Psoas muscle (tissue), 7 donors: ENCODE measurements at regions not wholly inside any gene's neighbourhood (a gene's known extent, or its start where the extent isn't known, plus 50 kb on each side); places are given as distances from the start of the nearest gene placed in this dataset.

ENCODE experiments used
- ATAC-seq, 4 donors: fragments of 200-7000 bp; cut with Tn5 transposase; one replicate each; pipeline ENCODE4 v1.9.1; 2020; ENCODE audit warnings: moderate library complexity in 3 of 4, mild to moderate bottlenecking in 2 of 4
- DNase-seq, 2 donors: peaks; one replicate each; pipeline ENCODE4 v3.0.0-alpha.2; 2020
- H3K27ac ChIP-seq: fragments of 200-600 bp; one replicate; pipeline ENCODE4 v1.8.0; 2022
- H3K27me3 ChIP-seq, 3 donors: fragments of 200-600 bp in 1 of 3; one replicate each; pipeline versions ENCODE4 v1.6.1 to v1.8.0; 2013 to 2022; ENCODE audit warnings: low read length in 2 of 3, mild to moderate bottlenecking in 2 of 3, moderate library complexity in 1 of 3; ENCODE audit not compliant: insufficient read depth in 3 of 3
- H3K36me3 ChIP-seq, 2 donors: fragments of 200-600 bp in 1 of 2; one replicate each; pipeline versions ENCODE4 v1.6.1 to v1.8.0; 2013 to 2022; ENCODE audit warnings: low read depth in 1 of 2, mild to moderate bottlenecking in 1 of 2, moderate library complexity in 1 of 2; ENCODE audit not compliant: insufficient read depth in 1 of 2
- H3K4me1 ChIP-seq: fragments of 200-600 bp; one replicate; pipeline ENCODE4 v1.8.0; 2022
- H3K4me3 ChIP-seq: fragments of 200-600 bp; one replicate; pipeline ENCODE4 v1.8.0; 2022; ENCODE audit warnings: mild to moderate bottlenecking
- H3K9me3 ChIP-seq: fragments of 200-600 bp; one replicate; pipeline ENCODE4 v1.8.0; 2022
- CTCF ChIP-seq: fragments of 200-600 bp; IDR thresholded peaks from one replicate; pipeline ENCODE4 v1.8.0; 2022; ENCODE audit warnings: antibody characterized with exemption
- WGBS, 3 donors: extraction: QIAGEN DNeasy Blood & Tissue Kit; methylation state at CpG; one replicate each; pipeline versions ENCODE4 v1.1.6 to v1.1.7; 2013; 5-methylcytosine and 5-hydroxymethylcytosine counted together
- intact Hi-C, 2 donors: fragments of 100-400 bp; cut with DNase I; formaldehyde crosslinking; loops; one replicate each; pipeline versions ENCODE4 v1.11.0 to v1.14.2; 2022
- donor health status: healthy with polysubstance abuse.
- donor health status: DM: no; HTN: no; CAD: no; lungs with moderate emphysema.
- donor health status: Bipolar disorder and iron deficiency.
- donor health status: healthy.
- donor health status: DM: yes; HTN: yes; CAD: no.
- donor health status: DM: no; HTN: no; CAD: no.
- donor health status: DM: yes; HTN: yes; CAD: no.

DNA sequence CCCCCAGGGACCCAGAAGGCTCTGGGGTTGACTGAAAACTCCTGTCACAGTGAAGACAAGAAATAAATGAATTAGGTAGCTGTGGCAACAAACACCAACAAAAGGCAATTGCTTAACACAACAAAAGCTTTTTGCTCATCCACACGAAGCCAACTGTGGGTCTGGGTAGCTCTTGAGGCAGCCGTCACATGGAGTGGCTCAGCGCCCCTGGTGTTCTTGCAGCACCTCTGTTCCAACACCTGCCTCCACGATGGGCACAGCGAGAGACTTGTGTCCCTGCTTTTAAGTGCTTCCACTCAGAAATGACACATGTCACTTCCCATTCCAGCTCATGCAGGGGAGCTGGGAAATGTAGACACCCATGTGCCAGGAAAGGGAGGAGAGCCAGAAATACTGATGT, 364.5 kb upstream of the DUSP10 start:
- WGBS, 3 donors = 68 to 77% (median 69%) methylated on average over 5 of the region's 5 CpGs
- no peak for ATAC-seq
- Histone ChIP-seq H3K9me3 (no peaks in the 10 kb centered on the region), H3K27ac (no peak overlapping the region), H3K4me1 (no peaks in the 10 kb centered on the region), H3K27me3 (no peaks in the 10 kb centered on the region), H3K36me3 (no peaks in the 10 kb centered on the region), H3K4me3 (no peak overlapping the region)
- TF ChIP-seq CTCF = no peak
- intact Hi-C loops = no loop called here
- DNase-seq = no peak

DNA sequence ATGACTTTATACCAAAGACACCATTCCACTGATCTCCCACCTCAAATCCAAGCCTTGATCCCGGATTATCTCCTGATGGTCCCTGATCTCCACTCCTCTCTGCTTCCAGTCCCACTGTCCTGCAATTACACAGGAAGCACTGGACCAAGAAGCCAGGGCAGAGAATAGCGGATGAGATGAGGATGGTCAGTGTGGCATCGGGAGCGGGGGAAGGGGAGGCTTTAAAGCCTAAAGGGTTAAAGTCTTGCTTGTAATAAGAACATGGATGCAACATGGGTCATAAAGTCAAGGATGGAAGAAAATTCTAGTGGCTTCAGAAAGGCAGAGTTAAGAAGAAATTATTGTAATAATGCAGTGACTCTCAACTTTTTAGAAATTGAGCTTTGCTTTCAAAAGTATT, 364.0 kb upstream of the DUSP10 start:
- Histone ChIP-seq H3K36me3 (no peaks in the 10 kb centered on the region), H3K4me1 (no peaks in the 10 kb centered on the region), H3K27me3 (no peaks in the 10 kb centered on the region), H3K4me3 (no peak overlapping the region), H3K9me3 (no peaks in the 10 kb centered on the region), H3K27ac (no peak overlapping the region)
- TF ChIP-seq CTCF = no peak
- DNase-seq (no peak), ATAC-seq (no peak)
- WGBS, 3 donors = 95 to 96% (median 96%) methylated on average over 4 of the region's 4 CpGs
- intact Hi-C loops = no loop called here

GRCh38 chr1:222105393-222105737, 363.5 kb upstream of the DUSP10 start:
- Histone ChIP-seq H3K27ac (no peak overlapping the region), H3K36me3 (no peaks in the 10 kb centered on the region), H3K4me3 (no peak overlapping the region), H3K9me3 (no peaks in the 10 kb centered on the region), H3K27me3 (no peaks in the 10 kb centered on the region), H3K4me1 (no peaks in the 10 kb centered on the region)
- no peak for DNase-seq
- 77 to 93% (median 92%) methylated on average over 1 of the region's 1 CpG for WGBS, 3 donors
- no peak for TF ChIP-seq CTCF
- no peak for ATAC-seq
- intact Hi-C loops = no loop called here

DNA sequence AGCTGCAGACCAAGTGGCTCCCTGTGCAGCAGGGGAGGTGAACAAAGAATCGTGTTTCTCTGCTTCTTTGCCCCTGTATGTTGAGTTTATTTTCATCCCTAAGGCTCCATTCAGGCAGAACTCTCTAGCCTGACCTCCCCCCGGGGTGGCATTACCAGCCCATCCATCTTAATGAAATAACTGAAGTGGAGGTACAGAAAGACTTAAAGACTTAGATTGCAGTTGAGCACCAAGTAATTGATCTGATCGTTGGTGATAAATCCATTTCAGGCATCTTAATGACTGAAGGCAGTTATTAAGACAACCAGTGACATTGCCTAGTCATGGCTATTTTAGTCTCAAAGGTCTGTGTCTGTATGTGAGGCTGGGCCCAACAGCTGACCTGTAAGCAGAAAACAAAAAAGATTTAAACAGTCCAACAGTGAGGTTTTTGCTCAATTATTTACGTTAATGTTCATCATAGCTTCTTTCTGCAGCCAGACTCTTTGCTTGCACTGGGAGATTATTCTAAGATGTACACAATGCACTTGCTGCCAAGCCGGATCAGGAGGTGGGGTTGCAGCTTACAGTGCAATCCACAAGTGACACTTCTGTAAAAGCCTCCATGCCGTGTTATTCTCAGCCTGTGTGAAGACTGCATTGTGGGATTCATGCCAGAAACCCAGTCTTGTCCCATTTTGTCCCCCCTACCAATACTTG, 363.0 kb upstream of the DUSP10 start:
- no peaks in the 10 kb centered on the region for H3K27me3 ChIP-seq
- ATAC-seq (no peak), DNase-seq (no peak)
- no peak for TF ChIP-seq CTCF
- intact Hi-C loops = no loop called here
- no peaks in the 10 kb centered on the region for H3K4me1 ChIP-seq
- H3K27ac ChIP-seq = no peak overlapping the region
- no peak overlapping the region for H3K4me3 ChIP-seq
- no peaks in the 10 kb centered on the region for H3K9me3 ChIP-seq
- WGBS, 3 donors = 45 to 47% (median 47%) methylated on average over 6 of the region's 6 CpGs
- H3K36me3 ChIP-seq = no peaks in the 10 kb centered on the region

GRCh38 chr1:222104097-222104496, 362.2 kb upstream of the DUSP10 start:
- intact Hi-C loops = no loop called here
- WGBS, 3 donors = 82 to 87% (median 85%) methylated on average over 4 of the region's 4 CpGs
- DNase-seq (no peak), ATAC-seq (no peak)
- Histone ChIP-seq H3K4me3 (no peak overlapping the region), H3K9me3 (no peaks in the 10 kb centered on the region), H3K27me3 (no peaks in the 10 kb centered on the region), H3K36me3 (no peaks in the 10 kb centered on the region), H3K4me1 (no peaks in the 10 kb centered on the region), H3K27ac (no peak overlapping the region)
- no peak for TF ChIP-seq CTCF
